ENCODE measurements at regions not wholly inside any gene's neighbourhood (a gene's known extent, or its start where the extent isn't known, plus 50 kb on each side); places are given as distances from the start of the nearest gene placed in this dataset.
"Not testable (repeated sequence)": the region's sequence is repeated elsewhere in the genome, so short reads cannot be mapped to it uniquely, and the experiment has no call there.

DNA sequence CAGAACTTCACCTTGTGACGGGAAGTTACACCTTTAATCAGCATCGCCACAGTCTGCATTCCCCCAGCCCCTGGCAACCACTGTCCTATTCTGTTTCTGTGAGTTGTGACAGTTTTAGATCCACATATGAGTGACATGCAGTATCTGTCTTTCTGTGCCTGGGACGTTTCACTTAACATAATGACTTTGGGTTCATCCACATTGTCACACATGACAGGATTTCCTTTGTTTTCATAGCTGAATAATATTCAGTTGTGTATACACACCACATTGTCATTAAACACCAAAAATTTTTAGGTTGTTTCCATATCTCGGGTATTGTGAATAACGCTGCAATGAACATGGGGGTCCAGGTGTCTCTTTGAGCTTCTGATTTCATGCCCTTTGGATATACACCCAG is 62.6 kb upstream of the BDH1 start:
- Mint-ChIP-seq H3K36me3 (ENCODE audit: low read depth) (peaks cover 78% of the 10 kb centered on the region), H3K4me1 (ENCODE audit: low read depth) (peaks cover 11% of the 10 kb centered on the region)
- H3K4me3 Mint-ChIP-seq; ATAC-seq (ENCODE audit: poor library complexity); POLR2A ChIA-PET; H3K4me3 ChIP-seq (ENCODE audit: low read length); H3K27ac Mint-ChIP-seq; H3K9me3 Mint-ChIP-seq; H3K27me3 Mint-ChIP-seq; DNase-seq; H3K4me1 ChIP-seq (ENCODE audit: insufficient read depth, low read length); intact Hi-C loops (cut with DNase I, micrococcal nuclease); H3K27ac ChIP-seq (ENCODE audit: low read depth in 1 of 2, low read length in 2 of 2); H3K9me3 ChIP-seq (ENCODE audit: control insufficient read depth in 1 of 2, insufficient read depth in 1 of 2, low read length in 2 of 2); CTCF ChIA-PET; H3K27me3 ChIP-seq (ENCODE audit: control insufficient read depth in 1 of 2, insufficient read depth in 2 of 2, low read length in 2 of 2): not testable (repeated sequence)
- H3K36me3 ChIP-seq (ENCODE audit: insufficient read depth, low read length), result peaks cover 60% of the 10 kb centered on the region

DNA sequence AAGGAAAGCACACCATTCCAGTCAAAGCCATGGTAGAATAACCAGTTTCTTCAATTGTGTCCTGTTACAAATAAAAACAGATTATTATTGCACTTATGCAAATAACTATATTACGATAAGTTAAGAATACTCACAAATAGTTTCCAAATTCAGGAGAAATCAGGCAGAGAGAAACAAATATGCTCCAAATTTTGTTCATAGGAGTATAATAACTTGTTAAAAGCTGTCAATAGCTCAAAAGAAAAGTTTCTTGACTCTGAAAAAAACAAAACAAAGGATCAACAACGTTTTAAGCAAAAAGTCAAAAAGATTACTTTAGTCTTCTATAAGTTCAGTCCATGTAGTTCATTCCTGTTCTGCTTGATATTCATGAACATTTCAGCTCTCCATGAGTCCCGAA is 59.7 kb upstream of the BDH1 start:
- Histone ChIP-seq H3K27ac (ENCODE audit: low read depth in 1 of 2, low read length in 2 of 2) (no peak overlapping the region), H3K4me1 (ENCODE audit: insufficient read depth, low read length) (peaks cover 18% of the 10 kb centered on the region), H3K9me3 (ENCODE audit: control insufficient read depth in 1 of 2, insufficient read depth in 1 of 2, low read length in 2 of 2) (peaks cover 0 to 4% of the 10 kb centered on the region in 2 experiments), H3K4me3 (ENCODE audit: low read length) (no peak overlapping the region), H3K27me3 (ENCODE audit: control insufficient read depth in 1 of 2, insufficient read depth in 2 of 2, low read length in 2 of 2) (no peaks in the 10 kb centered on the region), H3K36me3 (ENCODE audit: insufficient read depth, low read length) (peaks cover 49% of the 10 kb centered on the region)
- ATAC-seq (ENCODE audit: poor library complexity) (no peak), DNase-seq (peak in 1 of 14 experiments; percentile 18)
- H3K27me3 Mint-ChIP-seq, result no peaks in the 10 kb centered on the region
- peak overlapping the region; percentile 67 for H3K27ac Mint-ChIP-seq
- intact Hi-C loops (cut with DNase I, micrococcal nuclease), result no loop called here
- H3K9me3 Mint-ChIP-seq, result peaks cover 2% of the 10 kb centered on the region
- peaks cover 76% of the 10 kb centered on the region for H3K36me3 Mint-ChIP-seq (ENCODE audit: low read depth)
- H3K4me1 Mint-ChIP-seq (ENCODE audit: low read depth), result peaks cover 27% of the 10 kb centered on the region
- CTCF ChIA-PET, result interaction anchor here (1.4 kb wide), 1 partner anchor 9 kb away, joined by 3 read pairs; no protein-coding TSS in a partner anchor
- H3K4me3 Mint-ChIP-seq, result no peak overlapping the region
- POLR2A ChIA-PET, result no interaction called here
- TF ChIP-seq, protein P1, sequence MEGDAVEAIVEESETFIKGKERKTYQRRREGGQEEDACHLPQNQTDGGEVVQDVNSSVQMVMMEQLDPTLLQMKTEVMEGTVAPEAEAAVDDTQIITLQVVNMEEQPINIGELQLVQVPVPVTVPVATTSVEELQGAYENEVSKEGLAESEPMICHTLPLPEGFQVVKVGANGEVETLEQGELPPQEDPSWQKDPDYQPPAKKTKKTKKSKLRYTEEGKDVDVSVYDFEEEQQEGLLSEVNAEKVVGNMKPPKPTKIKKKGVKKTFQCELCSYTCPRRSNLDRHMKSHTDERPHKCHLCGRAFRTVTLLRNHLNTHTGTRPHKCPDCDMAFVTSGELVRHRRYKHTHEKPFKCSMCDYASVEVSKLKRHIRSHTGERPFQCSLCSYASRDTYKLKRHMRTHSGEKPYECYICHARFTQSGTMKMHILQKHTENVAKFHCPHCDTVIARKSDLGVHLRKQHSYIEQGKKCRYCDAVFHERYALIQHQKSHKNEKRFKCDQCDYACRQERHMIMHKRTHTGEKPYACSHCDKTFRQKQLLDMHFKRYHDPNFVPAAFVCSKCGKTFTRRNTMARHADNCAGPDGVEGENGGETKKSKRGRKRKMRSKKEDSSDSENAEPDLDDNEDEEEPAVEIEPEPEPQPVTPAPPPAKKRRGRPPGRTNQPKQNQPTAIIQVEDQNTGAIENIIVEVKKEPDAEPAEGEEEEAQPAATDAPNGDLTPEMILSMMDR (IDR thresholded peaks at IDR 0.05), result no peak

DNA sequence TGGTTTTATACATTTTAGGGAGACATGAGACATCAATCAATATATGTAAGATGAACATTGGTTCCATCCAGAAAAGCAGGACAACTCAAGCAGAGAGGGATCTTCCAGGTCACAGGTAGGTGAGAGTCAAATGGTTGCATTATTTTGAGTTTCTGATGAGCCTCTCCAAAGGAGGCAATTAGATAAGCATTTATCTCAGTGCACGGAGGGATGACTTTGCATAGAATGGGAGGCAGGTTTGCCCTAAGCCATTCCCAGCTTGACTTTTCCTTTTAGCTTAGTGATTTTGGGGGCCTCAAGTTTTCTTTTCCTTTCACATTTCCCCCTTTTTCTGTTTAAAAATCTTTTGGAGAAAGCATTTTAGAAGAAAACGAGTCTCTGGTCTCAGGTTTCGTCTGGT is 58.4 kb upstream of the BDH1 start:
- H3K36me3 ChIP-seq (ENCODE audit: insufficient read depth, low read length), result peaks cover 36% of the 10 kb centered on the region
- H3K4me3 Mint-ChIP-seq; H3K4me3 ChIP-seq (ENCODE audit: low read length); H3K9me3 Mint-ChIP-seq; ATAC-seq (ENCODE audit: poor library complexity); H3K27me3 Mint-ChIP-seq; H3K27ac ChIP-seq (ENCODE audit: low read depth in 1 of 2, low read length in 2 of 2); H3K27me3 ChIP-seq (ENCODE audit: control insufficient read depth in 1 of 2, insufficient read depth in 2 of 2, low read length in 2 of 2); DNase-seq; intact Hi-C loops (cut with DNase I, micrococcal nuclease); H3K9me3 ChIP-seq (ENCODE audit: control insufficient read depth in 1 of 2, insufficient read depth in 1 of 2, low read length in 2 of 2): not testable (repeated sequence)
- Mint-ChIP-seq H3K36me3 (ENCODE audit: low read depth) (peaks cover 77% of the 10 kb centered on the region), H3K27ac (peak overlapping the region; percentile 67), H3K4me1 (ENCODE audit: low read depth) (peaks cover 27% of the 10 kb centered on the region)
- CTCF ChIA-PET, result interaction anchor here (3.0 kb wide), 1 partner anchor 15 kb away, joined by 17 read pairs; no protein-coding TSS in a partner anchor
- POLR2A ChIA-PET, result interaction anchor here (1.1 kb wide), 1 partner anchor 11 kb away, joined by 3 read pairs; no protein-coding TSS in a partner anchor
- H3K4me1 ChIP-seq (ENCODE audit: insufficient read depth, low read length), result peaks cover 18% of the 10 kb centered on the region

DNA sequence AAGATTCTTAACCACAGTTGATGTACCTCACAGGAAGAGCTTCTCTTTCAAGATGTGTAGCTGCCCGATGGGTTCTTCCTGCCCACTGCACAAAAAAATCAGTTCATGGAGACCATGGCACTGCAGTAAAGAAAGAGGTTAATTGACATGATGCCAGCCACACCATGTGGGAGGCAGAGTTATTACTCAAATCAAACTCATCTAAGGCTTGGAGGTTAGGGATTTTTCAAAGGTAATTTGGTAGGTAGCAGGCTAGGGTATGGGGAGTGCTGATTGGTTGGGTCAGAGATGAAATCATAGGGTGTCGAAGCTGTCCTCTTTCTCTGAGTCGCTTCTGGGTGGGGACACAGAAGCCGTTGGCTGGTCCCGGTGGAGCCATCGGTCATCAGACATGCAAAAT is 57.4 kb upstream of the BDH1 start:
- Mint-ChIP-seq H3K27me3 (no peaks in the 10 kb centered on the region), H3K27ac (peak overlapping the region; percentile 67), H3K36me3 (ENCODE audit: low read depth) (peaks cover 75% of the 10 kb centered on the region), H3K4me1 (ENCODE audit: low read depth) (peaks cover 27% of the 10 kb centered on the region), H3K9me3 (peaks cover 2% of the 10 kb centered on the region), H3K4me3 (peak overlapping the region; percentile 8)
- Histone ChIP-seq H3K4me1 (ENCODE audit: insufficient read depth, low read length) (peaks cover 18% of the 10 kb centered on the region), H3K27ac (ENCODE audit: low read depth in 1 of 2, low read length in 2 of 2) (peak overlapping the region; percentile 54 to 56), H3K27me3 (ENCODE audit: control insufficient read depth in 1 of 2, insufficient read depth in 2 of 2, low read length in 2 of 2) (no peaks in the 10 kb centered on the region), H3K4me3 (ENCODE audit: low read length) (no peak overlapping the region), H3K9me3 (ENCODE audit: control insufficient read depth in 1 of 2, insufficient read depth in 1 of 2, low read length in 2 of 2) (peaks cover 0 to 4% of the 10 kb centered on the region in 2 experiments), H3K36me3 (ENCODE audit: insufficient read depth, low read length) (peaks cover 39% of the 10 kb centered on the region)
- DNase-seq, result peak in 11 of 14 experiments; percentile 7 to 84 (median 35)
- peak; percentile 94 for ATAC-seq (ENCODE audit: poor library complexity)
- TF ChIP-seq, protein P1 (IDR thresholded peaks at IDR 0.05), result no peak
- CTCF ChIA-PET, result interaction anchor here (3.0 kb wide), 1 partner anchor 14 kb away, joined by 17 read pairs; no protein-coding TSS in a partner anchor
- POLR2A ChIA-PET, result interaction anchor here (0.9 to 1.6 kb wide), 4 partner anchors 12 to 59 kb away, joined by 3 to 4 read pairs (median 4); partner anchors contain the start of gene BDH1
- intact Hi-C loops (cut with DNase I, micrococcal nuclease), result no loop called here
